Nephron (organoid): ENCODE measurements at regions not wholly inside any gene's neighbourhood (a gene's known extent, or its start where the extent isn't known, plus 50 kb on each side); places are given as distances from the start of the nearest gene placed in this dataset.

Experiments used
- H3K27ac Mint-ChIP-seq, 3 experiments: 2 replicates each; pipeline ENCODE4 v1.8.0; 2020; ENCODE audit warnings: mixed read lengths in 3 of 3, mild to moderate bottlenecking in 2 of 3, moderate library complexity in 1 of 3
- H3K27me3 Mint-ChIP-seq: 2 replicates; pipeline ENCODE4 v1.8.0; 2021; ENCODE audit warnings: low read depth, mild to moderate bottlenecking, moderate library complexity, mixed read lengths
- H3K36me3 Mint-ChIP-seq: 2 replicates; pipeline ENCODE4 v1.8.0; 2020; ENCODE audit warnings: low read depth, mixed read lengths
- H3K4me1 Mint-ChIP-seq: 2 replicates; pipeline ENCODE4 v1.8.0; 2020; ENCODE audit warnings: mixed read lengths
- H3K4me3 Mint-ChIP-seq, 3 experiments: 2 replicates each; pipeline ENCODE4 v1.8.0; 2020; ENCODE audit warnings: mild to moderate bottlenecking in 3 of 3, mixed read lengths in 3 of 3, moderate library complexity in 2 of 3
- H3K9me3 Mint-ChIP-seq: 2 replicates; pipeline ENCODE4 v1.8.0; 2020; ENCODE audit warnings: mixed read lengths
- TF ChIP-seq, protein P1 (sequence below), 3 experiments: fragments of 200-600 bp; sonication (generic); IDR thresholded peaks; one replicate each; pipeline ENCODE4 v1.5.0; 2021; ENCODE audit warnings: antibody characterized with exemption in 3 of 3; ENCODE audit not compliant: unreplicated experiment in 3 of 3

DNA sequence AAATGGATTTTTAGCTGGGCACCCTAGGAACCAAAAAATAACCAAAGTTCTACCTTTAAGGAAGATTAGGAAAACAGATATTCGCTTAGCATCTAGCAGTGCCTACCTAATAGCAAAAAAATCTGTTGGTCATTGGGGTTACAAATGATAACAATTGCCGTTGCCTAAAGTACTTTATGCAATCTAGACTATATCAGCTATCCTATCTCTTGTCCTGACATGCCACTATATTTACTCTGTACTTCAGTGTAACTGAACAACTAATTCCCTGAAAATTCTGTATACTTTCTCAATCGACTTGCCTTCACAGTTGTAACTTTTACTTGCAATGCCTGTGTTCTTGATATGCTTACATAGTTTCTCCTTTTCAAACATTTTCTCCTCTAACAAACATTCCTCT lies 282.9 kb upstream of the PCDH7 start:
- H3K9me3 Mint-ChIP-seq, result no peaks in the 10 kb centered on the region
- H3K4me3 Mint-ChIP-seq, result no peak overlapping the region
- TF ChIP-seq, protein P1, sequence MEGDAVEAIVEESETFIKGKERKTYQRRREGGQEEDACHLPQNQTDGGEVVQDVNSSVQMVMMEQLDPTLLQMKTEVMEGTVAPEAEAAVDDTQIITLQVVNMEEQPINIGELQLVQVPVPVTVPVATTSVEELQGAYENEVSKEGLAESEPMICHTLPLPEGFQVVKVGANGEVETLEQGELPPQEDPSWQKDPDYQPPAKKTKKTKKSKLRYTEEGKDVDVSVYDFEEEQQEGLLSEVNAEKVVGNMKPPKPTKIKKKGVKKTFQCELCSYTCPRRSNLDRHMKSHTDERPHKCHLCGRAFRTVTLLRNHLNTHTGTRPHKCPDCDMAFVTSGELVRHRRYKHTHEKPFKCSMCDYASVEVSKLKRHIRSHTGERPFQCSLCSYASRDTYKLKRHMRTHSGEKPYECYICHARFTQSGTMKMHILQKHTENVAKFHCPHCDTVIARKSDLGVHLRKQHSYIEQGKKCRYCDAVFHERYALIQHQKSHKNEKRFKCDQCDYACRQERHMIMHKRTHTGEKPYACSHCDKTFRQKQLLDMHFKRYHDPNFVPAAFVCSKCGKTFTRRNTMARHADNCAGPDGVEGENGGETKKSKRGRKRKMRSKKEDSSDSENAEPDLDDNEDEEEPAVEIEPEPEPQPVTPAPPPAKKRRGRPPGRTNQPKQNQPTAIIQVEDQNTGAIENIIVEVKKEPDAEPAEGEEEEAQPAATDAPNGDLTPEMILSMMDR (IDR thresholded peaks at IDR 0.05; ENCODE audit: unreplicated experiment in 3 of 3), result no peak
- H3K27me3 Mint-ChIP-seq, result no peaks in the 10 kb centered on the region
- H3K4me1 Mint-ChIP-seq, result no peaks in the 10 kb centered on the region
- H3K36me3 Mint-ChIP-seq, result no peaks in the 10 kb centered on the region
- H3K27ac Mint-ChIP-seq, result no peak overlapping the region

DNA sequence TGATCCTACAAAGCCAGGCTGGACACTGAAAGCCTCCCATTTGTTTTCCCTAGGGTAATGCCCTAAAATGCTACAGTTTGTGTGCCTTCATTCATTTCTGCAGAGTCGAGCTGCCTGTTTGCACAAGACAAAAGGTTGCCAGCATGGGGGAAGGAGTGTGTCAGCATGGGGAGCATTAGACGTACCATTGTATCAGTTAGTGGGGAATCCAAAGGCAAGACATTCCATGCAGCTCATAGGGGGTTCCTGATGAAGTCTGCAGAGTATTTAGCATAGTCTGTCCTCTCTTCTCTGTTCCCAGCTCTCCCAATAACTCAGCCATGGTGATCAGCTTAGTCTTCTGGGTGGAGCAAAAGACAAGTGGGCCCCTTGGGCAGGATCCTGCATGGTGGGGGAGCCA lies 276.9 kb upstream of the PCDH7 start:
- TF ChIP-seq, protein P1 (IDR thresholded peaks at IDR 0.05; ENCODE audit: unreplicated experiment in 3 of 3), result no peak
- Mint-ChIP-seq H3K27me3 (no peaks in the 10 kb centered on the region), H3K27ac (no peak overlapping the region), H3K4me1 (no peaks in the 10 kb centered on the region), H3K9me3 (no peaks in the 10 kb centered on the region), H3K36me3 (no peaks in the 10 kb centered on the region), H3K4me3 (no peak overlapping the region)

DNA sequence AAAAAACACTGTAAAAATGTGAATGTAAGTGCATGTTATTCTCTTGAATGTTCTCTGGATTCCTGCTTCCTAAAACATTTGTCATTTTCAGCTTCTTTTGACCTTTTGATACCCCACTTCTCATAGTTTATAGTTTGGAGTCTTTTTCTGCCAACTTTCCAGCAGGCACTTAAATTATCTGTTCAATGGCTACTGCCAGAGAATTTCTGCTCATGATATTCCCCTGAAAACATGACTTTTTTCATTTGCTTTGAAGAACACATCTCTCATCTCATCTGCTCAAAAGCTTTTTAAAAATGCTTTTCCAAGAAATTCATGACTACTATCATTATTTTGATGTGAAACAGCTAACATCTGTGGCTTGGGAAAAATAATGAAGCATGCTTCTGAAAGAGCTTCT lies 269.7 kb upstream of the PCDH7 start:
- Mint-ChIP-seq H3K4me1 (peaks cover 16% of the 10 kb centered on the region), H3K27ac (peak overlapping the region; percentile 34 to 44 (median 44)), H3K27me3 (no peaks in the 10 kb centered on the region), H3K9me3 (peaks cover 3% of the 10 kb centered on the region), H3K4me3 (no peak overlapping the region), H3K36me3 (no peaks in the 10 kb centered on the region)
- TF ChIP-seq, protein P1 (IDR thresholded peaks at IDR 0.05; ENCODE audit: unreplicated experiment in 3 of 3), result no peak

- H3K27me3 Mint-ChIP-seq, result no peaks in the 10 kb centered on the region
- TF ChIP-seq, protein P1 (IDR thresholded peaks at IDR 0.05; ENCODE audit: unreplicated experiment in 3 of 3), result no peak
- no peaks in the 10 kb centered on the region for H3K36me3 Mint-ChIP-seq
- no peak overlapping the region for H3K4me3 Mint-ChIP-seq
- peaks cover 13% of the 10 kb centered on the region for H3K4me1 Mint-ChIP-seq
- no peak overlapping the region for H3K27ac Mint-ChIP-seq
- H3K9me3 Mint-ChIP-seq, result peaks cover 5% of the 10 kb centered on the region
Measured at GRCh38 chr4:30454504-30454903, 265.7 kb upstream of the PCDH7 start.

GRCh38 chr4:30456716-30457115 lies 263.5 kb upstream of the PCDH7 start:
- peaks cover 5% of the 10 kb centered on the region for H3K9me3 Mint-ChIP-seq
- H3K4me3 Mint-ChIP-seq, result no peak overlapping the region
- TF ChIP-seq, protein P1 (IDR thresholded peaks at IDR 0.05; ENCODE audit: unreplicated experiment in 3 of 3), result no peak
- no peaks in the 10 kb centered on the region for H3K4me1 Mint-ChIP-seq
- no peaks in the 10 kb centered on the region for H3K36me3 Mint-ChIP-seq
- no peaks in the 10 kb centered on the region for H3K27me3 Mint-ChIP-seq
- no peak overlapping the region for H3K27ac Mint-ChIP-seq

DNA sequence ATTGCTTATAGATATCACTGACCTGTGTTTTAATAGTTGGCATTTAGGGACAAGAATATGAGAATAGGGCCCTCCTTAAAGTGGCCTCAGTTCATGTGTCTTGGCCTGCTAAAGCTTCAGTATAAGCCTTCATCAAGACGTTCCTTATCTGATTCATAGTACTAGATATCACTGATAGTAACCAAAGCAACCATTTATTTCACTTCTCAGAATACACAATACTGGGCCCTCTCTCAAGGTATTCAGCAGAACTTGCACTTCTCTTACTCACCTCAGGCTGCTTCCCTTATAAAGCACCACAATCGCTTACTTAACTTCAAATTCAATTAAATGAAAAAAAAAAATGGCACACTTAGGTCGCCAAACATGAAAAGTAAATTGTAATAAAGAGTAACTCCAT lies 259.4 kb upstream of the PCDH7 start:
- TF ChIP-seq, protein P1 (IDR thresholded peaks at IDR 0.05; ENCODE audit: unreplicated experiment in 3 of 3), result no peak
- H3K27ac Mint-ChIP-seq, result no peak overlapping the region
- H3K4me1 Mint-ChIP-seq, result no peaks in the 10 kb centered on the region
- no peaks in the 10 kb centered on the region for H3K36me3 Mint-ChIP-seq
- peaks cover 2% of the 10 kb centered on the region for H3K9me3 Mint-ChIP-seq
- no peak overlapping the region for H3K4me3 Mint-ChIP-seq
- peaks cover 5% of the 10 kb centered on the region for H3K27me3 Mint-ChIP-seq
